Activated CD8-positive, alpha-beta T cell treated with anti-CD3 and anti-CD28 coated beads for 36 hours (primary cell): ENCODE measurements at regions not wholly inside any gene's neighbourhood (a gene's known extent, or its start where the extent isn't known, plus 50 kb on each side); places are given as distances from the start of the nearest gene placed in this dataset.

Source experiments
- ATAC-seq: fragments of 200-7000 bp; cut with Tn5 transposase; one replicate; pipeline ENCODE4 v1.10.0; 2021; ENCODE audit warnings: mild to moderate bottlenecking, moderate library complexity
- CTCF ChIA-PET: fragments of 350-600 bp; sonication (Branson Sonifier 250); formaldehyde crosslinking; loops from one replicate; lab custom pipeline; 2021; ENCODE audit warnings: antibody characterized with exemption; lab: Charles Lee
- POLR2A ChIA-PET: fragments of 350-600 bp; sonication (Branson Sonifier 250); formaldehyde crosslinking; loops from one replicate; lab custom pipeline; 2021; ENCODE audit warnings: antibody characterized with exemption; lab: Charles Lee
- DNase-seq: peaks from one replicate; pipeline ENCODE4 v3.0.0-alpha.2; 2020
- H3K27ac Mint-ChIP-seq: one replicate; pipeline ENCODE4 v1.8.0; 2021; ENCODE audit warnings: mild to moderate bottlenecking, mixed read lengths
- H3K27me3 Mint-ChIP-seq: one replicate; pipeline ENCODE4 v1.8.0; 2021; ENCODE audit warnings: mixed read lengths
- H3K36me3 Mint-ChIP-seq: one replicate; pipeline ENCODE4 v1.8.0; 2021; ENCODE audit warnings: low read depth, mixed read lengths
- H3K4me1 Mint-ChIP-seq: one replicate; pipeline ENCODE4 v1.8.0; 2021; ENCODE audit warnings: low read depth, mixed read lengths
- H3K4me3 Mint-ChIP-seq: one replicate; pipeline ENCODE4 v1.8.0; 2021; ENCODE audit warnings: mild to moderate bottlenecking, moderate library complexity, mixed read lengths
- H3K9me3 Mint-ChIP-seq: one replicate; pipeline ENCODE4 v1.8.0; 2021; ENCODE audit warnings: mixed read lengths
- CTCF ChIP-seq: fragments of 200-600 bp; IDR thresholded peaks from one replicate; pipeline ENCODE4 v1.8.0; 2022; ENCODE audit warnings: antibody characterized with exemption, mild to moderate bottlenecking
- intact Hi-C: fragments of 100-400 bp; cut with micrococcal nuclease; formaldehyde crosslinking; loops from one replicate; pipeline ENCODE4 v1.10.0; 2022

- CTCF ChIA-PET = no interaction called here
- intact Hi-C loops = no loop called here
- H3K27me3 Mint-ChIP-seq = no peaks in the 10 kb centered on the region
- no peaks in the 10 kb centered on the region for H3K4me1 Mint-ChIP-seq
- H3K27ac Mint-ChIP-seq = no peak overlapping the region
- H3K9me3 Mint-ChIP-seq = peaks cover 16% of the 10 kb centered on the region
- ATAC-seq = no peak
- TF ChIP-seq CTCF = no peak
- no peak overlapping the region for H3K4me3 Mint-ChIP-seq
- POLR2A ChIA-PET = no interaction called here
- no peaks in the 10 kb centered on the region for H3K36me3 Mint-ChIP-seq
- DNase-seq = no peak
These were observed 2618.6 kb downstream of the ARAP2 start for GRCh38 chr4:33625748-33626147.

GRCh38 chr4:33626221-33626620 lies 2618.1 kb downstream of the ARAP2 start:
- intact Hi-C loops = no loop called here
- H3K27me3 Mint-ChIP-seq = no peaks in the 10 kb centered on the region
- CTCF ChIA-PET = no interaction called here
- no peaks in the 10 kb centered on the region for H3K4me1 Mint-ChIP-seq
- no peaks in the 10 kb centered on the region for H3K36me3 Mint-ChIP-seq
- H3K27ac Mint-ChIP-seq = no peak overlapping the region
- no peak for ATAC-seq
- H3K9me3 Mint-ChIP-seq = peaks cover 16% of the 10 kb centered on the region
- no peak for TF ChIP-seq CTCF
- no peak for DNase-seq
- H3K4me3 Mint-ChIP-seq = no peak overlapping the region
- POLR2A ChIA-PET = no interaction called here

- no peak for TF ChIP-seq CTCF
- POLR2A ChIA-PET = no interaction called here
- ATAC-seq (no peak), DNase-seq (no peak)
- H3K9me3 Mint-ChIP-seq = peaks cover 19% of the 10 kb centered on the region
- H3K4me3 Mint-ChIP-seq = no peak overlapping the region
- no peaks in the 10 kb centered on the region for H3K27me3 Mint-ChIP-seq
- CTCF ChIA-PET = no interaction called here
- intact Hi-C loops = no loop called here
- no peaks in the 10 kb centered on the region for H3K36me3 Mint-ChIP-seq
- no peak overlapping the region for H3K27ac Mint-ChIP-seq
- H3K4me1 Mint-ChIP-seq = no peaks in the 10 kb centered on the region
These were observed 2616.0 kb downstream of the ARAP2 start for GRCh38 chr4:33628296-33628695.

- intact Hi-C loops = no loop called here
- CTCF ChIA-PET = no interaction called here
- no peak for TF ChIP-seq CTCF
- Mint-ChIP-seq H3K27ac (no peak overlapping the region), H3K36me3 (no peaks in the 10 kb centered on the region), H3K9me3 (peaks cover 26% of the 10 kb centered on the region), H3K4me1 (no peaks in the 10 kb centered on the region), H3K4me3 (no peak overlapping the region), H3K27me3 (no peaks in the 10 kb centered on the region)
- DNase-seq (no peak), ATAC-seq (no peak)
- POLR2A ChIA-PET = no interaction called here
These were observed 2595.3 kb downstream of the ARAP2 start for GRCh38 chr4:33649015-33649414.

- Mint-ChIP-seq H3K4me1 (no peaks in the 10 kb centered on the region), H3K36me3 (no peaks in the 10 kb centered on the region), H3K27ac (no peak overlapping the region), H3K4me3 (no peak overlapping the region), H3K9me3 (peaks cover 26% of the 10 kb centered on the region), H3K27me3 (no peaks in the 10 kb centered on the region)
- no peak for TF ChIP-seq CTCF
- POLR2A ChIA-PET = no interaction called here
- CTCF ChIA-PET = no interaction called here
- no peak for DNase-seq
- intact Hi-C loops = no loop called here
- no peak for ATAC-seq
These were observed 2594.8 kb downstream of the ARAP2 start for GRCh38 chr4:33649471-33649870.
